HG03095 (cell line): ENCODE measurements at regions not wholly inside any gene's neighbourhood (a gene's known extent, or its start where the extent isn't known, plus 50 kb on each side); places are given as distances from the start of the nearest gene placed in this dataset.

Experiments used
- ATAC-seq: cut with Tn5 transposase; IDR thresholded peaks from one replicate; pipeline ENCODE4 v1.9.1; 2021; ENCODE audit warnings: moderate library complexity; ENCODE audit not compliant: unreplicated experiment

DNA sequence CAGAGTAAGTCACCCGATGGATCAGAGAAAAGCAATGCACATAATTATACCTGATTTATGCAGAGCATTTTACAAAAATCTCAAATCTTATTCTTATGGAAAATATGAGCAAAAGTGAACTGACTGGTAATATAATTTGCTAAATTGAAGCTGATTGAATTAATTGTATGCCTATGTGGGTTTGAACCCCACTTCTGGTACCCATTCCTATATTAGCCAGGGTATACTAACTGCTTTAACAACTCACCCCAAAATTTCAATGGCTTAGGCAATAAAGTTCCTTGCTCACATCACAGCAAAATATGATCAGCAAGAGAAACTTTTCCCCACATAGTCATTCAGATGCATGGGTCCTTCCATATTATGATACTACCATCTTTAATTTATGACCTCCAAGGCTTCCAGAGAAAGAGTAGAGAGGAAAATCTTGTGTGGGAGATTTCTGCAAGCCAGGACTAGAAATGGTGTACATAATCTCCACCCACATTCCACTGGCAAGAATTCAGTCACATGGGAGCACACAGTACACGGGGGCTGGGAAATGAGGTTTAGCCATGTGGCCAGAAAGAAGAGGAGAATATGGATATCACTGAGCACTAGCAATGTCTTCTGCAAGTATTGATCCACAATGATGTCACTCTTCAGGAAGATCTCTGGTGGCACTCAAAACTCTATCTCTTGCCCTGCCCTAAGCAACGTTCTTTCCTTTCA lies 640.7 kb downstream of the BCOR start:
- ATAC-seq, result no peak

DNA sequence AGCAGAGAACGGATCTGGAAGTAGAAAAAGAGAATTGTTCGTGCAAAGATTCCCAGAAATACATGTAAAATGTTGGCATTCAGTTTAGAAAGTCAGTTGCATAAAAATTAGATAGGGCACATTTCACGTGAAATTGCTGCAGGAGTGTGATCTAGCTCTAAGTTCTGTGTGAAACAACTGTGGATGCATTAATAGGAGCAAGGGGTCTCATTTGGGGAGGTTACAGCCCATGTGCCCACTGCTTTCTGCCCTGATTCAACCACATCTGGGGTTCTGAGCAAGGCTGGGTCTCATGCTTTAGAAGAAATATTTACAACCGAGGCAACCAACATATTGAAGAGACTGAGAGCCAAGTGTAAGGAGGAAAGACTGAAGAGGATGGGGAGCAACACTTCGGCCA lies 639.0 kb downstream of the BCOR start:
- no peak for ATAC-seq

DNA sequence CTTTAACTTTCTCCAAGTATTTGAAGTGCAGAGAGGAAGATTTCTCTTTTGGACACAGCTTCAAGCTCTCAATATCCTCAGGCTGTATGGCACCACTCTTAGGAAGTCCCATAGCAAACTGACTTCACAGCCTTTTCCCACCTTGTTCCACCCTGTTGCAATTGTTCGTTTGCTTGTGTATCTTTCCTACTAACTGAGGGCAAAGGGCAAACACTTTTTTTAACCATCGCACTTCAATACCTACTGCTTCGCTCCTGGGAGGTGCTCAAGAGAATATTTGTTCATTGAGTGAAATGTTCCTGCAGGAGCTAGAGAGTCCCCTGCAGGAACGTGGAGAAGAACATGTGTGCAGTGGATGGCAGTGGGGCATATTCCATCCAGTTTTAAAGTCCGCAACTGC lies 638.6 kb downstream of the BCOR start:
- no peak for ATAC-seq

DNA sequence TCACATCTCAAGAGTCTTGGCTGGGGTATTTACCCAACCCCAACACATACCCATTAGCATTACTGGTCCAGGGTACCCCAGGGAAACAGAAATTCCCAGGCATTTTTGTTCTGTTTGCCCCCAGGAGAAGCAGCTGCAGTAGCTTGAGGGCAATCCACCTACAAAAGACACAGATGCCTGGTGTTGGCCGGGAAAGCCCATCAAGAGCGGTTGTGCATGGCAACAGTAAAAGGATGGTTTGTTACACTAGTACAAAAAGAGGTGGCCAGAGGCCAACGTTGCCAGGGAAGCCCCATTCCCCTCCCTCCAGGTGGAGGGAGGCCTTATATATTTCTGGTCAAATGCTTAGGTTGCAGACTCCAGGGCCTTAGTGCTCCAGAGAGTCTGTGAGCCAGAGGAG lies 637.8 kb downstream of the BCOR start:
- no peak for ATAC-seq

DNA sequence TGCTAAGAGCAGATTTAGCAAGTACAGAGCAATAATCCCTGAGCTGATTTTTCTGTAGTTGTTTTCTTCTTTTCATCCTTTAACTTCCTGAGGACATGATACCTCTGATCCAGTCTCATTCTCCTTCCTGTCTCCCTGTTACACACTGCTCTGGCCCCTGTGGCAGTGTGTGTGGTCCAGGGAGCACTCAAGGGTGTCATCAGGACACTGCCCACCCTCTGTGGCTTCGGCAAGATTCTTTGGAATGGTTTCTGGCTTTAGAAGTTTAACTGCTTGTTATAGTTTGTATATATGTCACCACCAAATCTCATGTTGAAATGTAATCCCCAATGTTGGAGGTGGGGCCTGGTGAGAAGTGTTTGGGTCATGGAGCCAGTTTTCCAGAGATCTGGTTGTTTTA lies 637.3 kb downstream of the BCOR start:
- no peak for ATAC-seq

DNA sequence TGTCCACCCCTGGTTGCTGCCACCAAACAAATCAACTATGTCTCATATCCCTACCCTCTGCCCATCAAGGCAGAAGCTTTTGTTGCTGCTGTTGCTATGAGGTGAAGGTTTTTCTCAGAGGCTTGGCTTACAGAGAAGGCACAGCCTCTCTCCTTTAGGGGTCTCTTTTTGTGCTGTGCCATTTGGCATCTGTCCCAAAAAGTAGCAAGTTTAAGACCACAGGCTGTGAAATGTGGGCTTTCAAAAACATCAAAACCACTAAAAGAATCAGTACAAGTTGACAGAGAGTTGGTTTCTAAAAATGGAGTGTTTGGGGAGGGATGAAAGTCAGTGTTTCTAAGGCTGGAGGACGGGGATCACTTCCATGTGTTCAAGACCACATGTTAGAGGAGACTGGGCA lies 634.9 kb downstream of the BCOR start:
- ATAC-seq, result no peak

DNA sequence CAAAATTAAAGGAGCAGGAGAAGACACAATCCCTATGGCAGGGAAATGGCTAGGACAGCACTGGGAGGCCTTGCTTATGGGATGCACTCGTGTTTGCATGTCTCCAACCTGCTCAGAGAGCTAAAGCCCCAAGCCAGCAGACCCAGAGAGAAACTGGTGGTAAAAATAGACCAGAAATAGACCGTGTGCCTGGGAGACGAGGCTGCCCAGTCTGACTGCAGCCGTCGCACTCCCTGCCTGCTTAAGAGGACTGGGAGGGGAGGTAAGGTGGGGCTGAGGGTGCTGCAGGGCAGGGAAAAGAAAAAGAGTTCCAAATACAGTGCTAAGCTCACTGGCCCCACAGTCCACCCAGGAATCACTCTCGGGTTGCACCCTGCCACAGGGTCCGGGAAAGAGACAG lies 633.5 kb downstream of the BCOR start:
- no peak for ATAC-seq

DNA sequence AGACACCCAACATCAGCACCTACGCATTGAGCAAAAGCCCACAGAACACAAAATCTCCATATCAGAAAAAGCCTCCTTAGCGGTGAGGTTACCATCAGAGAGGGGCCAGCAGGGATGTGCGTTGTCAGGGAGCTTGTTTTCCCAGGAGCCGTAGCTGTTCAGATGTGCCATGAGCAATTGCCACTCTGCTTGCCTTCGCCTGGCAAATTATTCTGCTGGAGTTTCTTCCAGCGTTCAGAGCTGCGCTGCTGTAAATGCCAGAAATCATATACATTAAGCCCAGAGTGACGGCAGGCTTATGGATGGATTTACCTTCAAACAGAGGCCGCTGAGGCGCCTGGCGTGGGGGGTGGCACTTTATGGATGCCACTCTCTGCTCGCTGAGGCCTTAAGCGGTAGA lies 632.3 kb downstream of the BCOR start:
- ATAC-seq, result no peak

DNA sequence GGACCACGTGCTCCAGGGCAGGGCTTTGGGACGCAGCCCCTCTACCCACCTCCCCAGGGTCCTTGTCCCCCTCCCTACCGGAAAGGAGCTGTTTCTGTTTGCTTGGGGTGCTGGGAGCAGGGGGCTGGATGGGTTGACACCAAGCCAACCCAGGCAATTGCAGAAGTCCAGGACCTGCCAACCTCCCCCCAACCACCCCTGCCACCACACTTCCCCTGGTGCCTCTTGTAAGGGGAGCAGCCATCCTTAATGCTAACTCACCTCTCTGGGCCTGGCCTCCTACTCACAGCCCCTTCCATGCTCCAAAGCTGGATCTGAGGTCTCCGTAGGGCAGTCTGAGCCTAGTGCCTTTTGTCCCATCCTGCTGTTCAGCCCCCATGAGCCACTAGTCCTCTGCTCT lies 631.9 kb downstream of the BCOR start:
- ATAC-seq, result no peak

DNA sequence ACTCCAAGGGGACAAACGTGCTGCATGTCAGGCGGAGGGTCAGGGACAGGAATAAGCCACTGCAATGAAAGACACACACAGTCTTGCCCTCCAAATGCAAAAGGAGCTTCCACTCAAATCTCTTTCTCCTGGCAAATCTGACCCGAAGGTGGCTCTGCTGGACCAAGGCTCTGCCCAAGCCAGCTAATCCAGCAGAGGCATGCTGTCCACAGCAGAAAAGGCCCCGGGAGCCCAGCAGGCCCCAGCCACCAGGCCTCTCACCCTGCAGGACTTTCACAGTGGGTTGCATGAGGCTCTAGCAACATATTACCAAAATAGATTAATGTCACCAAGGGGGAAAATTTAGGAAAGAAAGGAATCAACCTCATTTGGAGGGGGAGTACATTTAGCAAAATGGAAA lies 628.6 kb downstream of the BCOR start:
- no peak for ATAC-seq

DNA sequence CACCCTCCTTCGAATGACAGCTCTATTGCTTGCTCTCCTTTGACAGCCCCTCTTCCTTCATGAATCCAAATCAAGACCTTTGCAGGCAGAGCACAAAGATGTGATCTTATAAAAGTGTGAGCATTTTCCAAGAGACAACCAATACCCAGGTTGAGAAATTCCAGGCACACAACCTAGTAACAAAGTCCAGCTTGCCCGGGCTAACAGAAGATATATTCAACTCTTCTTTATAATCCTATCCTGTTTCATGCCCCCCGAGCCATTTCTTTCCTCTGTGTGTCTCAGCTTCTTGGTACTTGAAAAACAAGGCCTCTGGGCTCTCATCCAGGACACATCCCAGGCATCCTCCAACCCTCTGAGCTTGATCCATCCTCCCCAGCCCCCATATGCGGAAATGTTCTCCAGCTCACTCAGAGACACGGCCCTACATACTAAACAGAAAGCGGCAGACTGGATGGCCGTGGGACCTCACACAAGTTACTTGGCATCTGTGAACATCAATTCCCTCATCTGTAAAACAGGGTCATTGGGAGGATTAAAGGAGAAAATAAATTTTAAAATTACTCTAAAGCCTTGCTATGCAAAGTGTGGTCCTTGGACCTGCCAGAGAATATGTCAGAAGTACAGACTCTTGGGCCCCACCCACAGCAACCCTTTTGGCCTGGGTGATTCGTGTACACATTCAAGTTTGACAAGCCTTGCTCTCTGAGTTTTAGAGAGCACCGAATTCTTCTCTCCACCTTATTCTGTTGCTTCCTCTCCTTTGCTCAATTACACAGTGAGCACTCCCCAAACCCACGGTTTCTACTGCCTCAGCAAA lies 627.0 kb downstream of the BCOR start:
- no peak for ATAC-seq

DNA sequence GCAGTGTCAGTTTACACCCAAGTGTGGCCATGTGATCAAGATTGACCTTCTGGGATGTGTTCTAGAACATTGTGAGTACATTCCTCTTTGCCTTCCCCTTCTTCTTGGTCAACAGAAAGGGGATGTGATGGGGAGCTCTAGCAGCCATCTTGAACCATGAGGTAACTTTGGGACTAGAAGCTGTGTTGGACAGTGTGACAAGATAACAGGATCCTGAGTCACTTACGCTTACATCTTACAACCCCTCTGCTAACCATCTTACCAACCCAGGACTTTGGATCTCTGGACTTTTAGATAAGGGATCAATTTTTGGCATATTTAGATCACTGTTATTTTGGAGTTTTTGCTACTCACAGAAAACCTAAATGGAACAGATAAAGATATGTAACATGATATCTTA lies 625.6 kb downstream of the BCOR start:
- no peak for ATAC-seq

DNA sequence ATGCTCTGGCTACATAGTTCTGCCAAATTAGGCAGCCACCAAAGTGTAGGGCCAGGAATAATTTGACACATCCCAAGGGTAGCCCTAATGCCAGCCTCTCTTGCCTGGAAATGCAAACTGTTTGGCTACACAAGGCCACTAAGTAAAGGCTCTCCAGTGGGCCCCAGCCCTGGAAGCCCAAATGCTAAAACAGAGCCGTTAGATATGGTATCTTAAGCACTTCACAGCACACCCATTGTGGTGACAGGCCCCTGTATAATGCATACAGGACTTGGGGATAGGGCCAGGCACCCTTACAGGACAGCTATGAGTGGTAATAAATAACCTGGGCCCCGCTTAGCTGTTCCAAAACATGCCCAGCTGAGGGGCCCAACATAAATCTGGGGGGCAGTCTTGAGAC lies 623.9 kb downstream of the BCOR start:
- ATAC-seq, result no peak

DNA sequence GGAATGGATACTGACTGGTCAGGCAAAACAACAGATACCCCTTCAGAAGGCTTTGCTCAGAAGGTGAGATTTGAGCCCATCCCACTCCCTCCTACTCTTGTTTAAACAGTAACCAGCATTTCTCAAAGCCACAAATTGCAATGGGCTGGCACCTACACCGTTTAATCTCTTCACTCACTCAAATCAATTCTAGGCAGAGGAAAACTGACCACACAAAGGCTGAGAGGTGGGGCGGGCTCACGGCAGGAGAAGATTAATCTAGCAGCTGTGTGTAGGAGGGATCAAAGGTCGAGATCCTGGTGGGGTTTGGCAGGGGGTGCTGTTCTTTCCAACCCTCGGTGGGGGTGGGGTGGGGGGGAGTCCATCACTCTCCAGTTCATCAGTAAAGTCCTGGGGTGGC lies 622.4 kb downstream of the BCOR start:
- ATAC-seq, result no peak

DNA sequence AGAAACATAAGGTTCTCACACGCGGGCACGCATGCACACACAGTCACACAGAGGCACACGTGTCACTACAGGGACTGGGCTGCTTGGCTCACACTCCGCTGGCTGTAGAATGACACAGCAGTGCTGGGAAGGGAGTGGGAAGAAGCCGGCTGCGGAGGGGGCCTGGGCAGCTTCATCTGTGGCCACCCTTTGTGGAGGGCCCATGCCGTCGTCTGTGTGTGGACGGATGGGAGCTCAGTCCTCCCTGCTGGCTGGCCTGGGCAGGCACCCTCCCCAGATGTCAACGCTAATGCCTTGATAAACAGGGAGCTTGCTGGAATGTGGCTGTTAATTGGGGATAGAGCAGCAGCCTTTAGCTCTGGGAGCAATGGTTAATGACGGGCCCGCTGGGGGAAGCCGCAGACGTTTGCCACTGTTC lies 621.1 kb downstream of the BCOR start:
- no peak for ATAC-seq

DNA sequence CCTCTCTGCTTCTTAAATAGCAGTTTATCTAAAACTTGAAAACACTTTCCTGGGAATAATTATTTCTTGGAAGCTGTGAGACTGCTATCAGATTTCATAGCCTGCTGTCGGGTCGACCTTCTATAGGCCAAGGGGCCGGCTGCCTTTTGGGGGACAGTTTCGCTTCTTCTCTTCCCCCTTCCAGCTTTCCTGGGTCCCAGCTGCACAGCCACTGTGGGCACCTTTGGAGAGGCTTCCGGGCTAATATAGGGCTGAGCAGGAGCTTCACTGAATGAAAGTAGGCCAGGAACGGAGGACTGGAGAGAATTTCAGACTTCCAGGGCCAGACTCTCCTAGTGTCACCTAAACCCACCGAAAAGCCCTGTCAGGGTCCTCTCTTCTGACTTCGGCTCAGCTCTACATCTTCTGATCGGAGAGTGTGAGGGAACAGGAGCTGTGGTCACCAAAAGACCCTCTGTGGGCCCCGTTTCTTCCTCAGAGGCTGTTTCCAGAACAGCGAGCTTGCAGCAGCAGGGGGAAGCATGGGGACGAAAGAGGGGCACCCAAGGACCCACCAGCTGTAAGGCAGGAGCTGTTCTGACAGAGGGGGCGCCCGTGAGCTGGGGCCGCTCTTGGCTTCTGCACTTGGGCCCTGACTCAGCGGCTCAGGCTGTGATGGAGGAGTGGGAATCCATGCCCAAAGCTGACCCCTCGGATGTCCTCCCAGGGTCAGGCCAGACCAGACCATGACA lies 620.6 kb downstream of the BCOR start:
- no peak for ATAC-seq

DNA sequence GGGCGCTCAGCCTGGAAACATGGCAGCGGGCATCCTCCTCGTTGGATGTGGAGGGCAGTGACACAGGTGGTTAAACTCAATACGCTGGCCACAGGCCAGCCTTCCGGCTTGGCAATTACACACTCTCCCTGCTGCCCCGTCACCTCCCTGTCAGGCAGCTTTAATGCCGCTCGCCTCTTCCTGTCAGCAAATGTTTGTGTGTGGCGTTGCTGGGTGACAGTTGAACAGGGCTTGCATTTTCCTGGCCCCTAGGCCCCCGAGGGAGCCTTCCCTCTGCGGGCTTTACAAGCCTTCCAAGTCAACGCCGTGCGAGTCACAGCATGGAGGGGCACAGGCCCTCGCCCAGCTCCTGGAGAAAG lies 620.0 kb downstream of the BCOR start:
- no peak for ATAC-seq

DNA sequence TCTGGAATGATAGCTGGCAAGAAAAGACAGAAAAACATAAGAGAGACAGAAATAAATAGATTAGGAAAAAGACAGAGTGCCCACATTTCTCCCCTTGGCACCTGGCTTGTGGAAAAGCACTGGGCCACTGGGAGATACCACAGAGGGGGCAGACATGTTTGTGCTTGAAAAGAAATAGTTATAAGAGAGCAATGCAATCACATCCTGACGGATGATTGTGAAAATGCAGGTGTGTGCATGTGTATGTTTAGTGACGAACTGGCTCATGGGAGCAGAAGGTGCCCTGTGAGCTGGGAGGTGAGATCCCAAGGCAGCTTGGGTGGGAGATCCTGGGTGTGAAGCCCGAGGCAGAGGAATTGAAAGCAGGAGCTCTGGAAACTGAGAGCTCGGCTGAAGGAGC lies 617.9 kb downstream of the BCOR start:
- no peak for ATAC-seq

DNA sequence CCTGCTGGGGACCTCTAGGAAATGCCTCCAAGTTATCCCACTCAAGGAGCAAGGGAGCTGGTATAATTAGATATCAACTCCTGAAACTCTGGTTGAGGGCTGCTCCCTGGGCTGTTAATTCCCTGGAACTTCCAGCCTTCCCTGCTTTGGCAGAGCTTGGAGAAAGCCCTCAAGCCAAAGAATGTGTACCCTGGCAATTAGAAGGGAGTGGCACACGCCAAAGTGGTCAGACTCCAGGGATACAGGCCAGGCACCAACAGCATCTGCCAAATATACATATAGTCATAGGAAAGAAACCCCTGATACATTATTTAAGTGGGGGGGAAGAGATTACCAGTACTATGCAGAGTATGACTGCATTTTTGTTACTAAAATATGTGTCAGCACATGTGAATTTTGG lies 616.8 kb downstream of the BCOR start:
- no peak for ATAC-seq

DNA sequence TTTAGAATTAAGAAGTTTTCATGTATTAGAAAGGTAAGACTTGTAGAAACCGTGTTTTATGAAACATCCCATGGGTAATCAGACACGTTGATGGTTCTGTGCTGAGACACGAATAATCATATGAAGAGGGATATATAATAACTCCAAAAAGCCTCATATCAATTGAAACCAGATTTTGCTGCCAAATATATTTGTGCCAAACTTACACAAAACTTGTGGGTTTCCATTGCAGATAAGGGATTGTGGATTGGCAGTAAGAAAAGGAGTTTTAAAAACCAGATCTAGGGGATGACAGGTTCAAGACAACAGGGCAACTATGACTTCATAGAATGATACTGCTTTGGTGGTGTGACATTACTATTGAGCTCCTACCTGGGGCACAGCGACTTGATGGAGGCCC lies 616.1 kb downstream of the BCOR start:
- ATAC-seq, result no peak

DNA sequence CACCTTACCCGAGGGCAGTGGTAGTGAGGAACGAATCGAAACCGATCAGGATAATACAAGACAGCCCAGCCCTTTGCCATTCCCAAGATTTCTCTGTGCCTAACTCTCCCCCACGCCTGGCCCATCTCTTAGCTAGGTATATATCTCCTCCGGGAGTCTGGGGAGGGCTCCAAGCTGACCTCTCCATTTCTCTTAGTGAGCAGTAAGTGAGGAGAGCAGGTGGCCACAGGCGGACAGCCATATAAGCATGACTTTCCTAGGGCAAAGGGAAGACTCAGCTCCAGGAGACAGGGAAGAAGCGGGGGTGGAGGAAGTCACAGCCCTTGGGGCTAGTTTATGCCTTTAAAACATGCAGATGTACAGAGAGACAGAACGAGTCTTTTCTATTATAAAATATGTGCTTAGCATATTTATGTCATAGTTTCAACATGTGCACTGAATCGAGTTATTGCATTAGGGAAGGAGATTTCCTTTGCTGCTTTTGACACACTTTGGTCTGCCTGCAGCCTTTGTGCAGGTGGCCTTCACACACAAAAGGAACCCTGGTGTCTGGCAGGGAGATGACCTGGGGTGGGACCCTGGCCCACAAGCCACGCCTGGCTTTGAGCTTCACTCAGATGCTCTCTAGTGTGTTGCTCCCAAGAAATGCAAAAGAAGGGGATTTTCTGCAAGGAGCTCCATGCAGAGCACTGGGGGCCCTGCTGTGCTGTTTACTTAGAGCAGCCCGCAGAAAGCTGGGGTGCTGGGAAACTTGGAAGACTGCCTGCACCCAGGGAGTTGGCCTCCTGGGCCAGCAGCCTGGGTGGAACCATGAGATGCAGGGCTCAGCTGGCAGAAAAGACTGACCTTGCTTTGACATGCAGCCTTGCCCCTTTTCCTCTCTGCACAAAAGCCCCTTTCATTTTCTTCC lies 613.3 kb downstream of the BCOR start:
- ATAC-seq, result no peak
